HepG2 (cell line): ENCODE measurements at regions not wholly inside any gene's neighbourhood (a gene's known extent, or its start where the extent isn't known, plus 50 kb on each side); places are given as distances from the start of the nearest gene placed in this dataset.

ENCODE experiments used
- ATAC-seq: fragments of 200-7000 bp; cut with Tn5 transposase; 3 replicates; pipeline ENCODE4 v1.9.1; 2020; ENCODE audit warnings: mild to moderate bottlenecking, moderate library complexity
- BruUV-seq: library from RNA; stranded (reverse); fragments of 400-500 nt; replicated peaks from 2 replicates; lab custom pipeline; 2021; lab: Mats Ljungman, UMichigan
- CTCF ChIA-PET: fragments of 300-600 bp; formaldehyde crosslinking; extraction: SDS; loops from one replicate; lab custom pipeline; 2021; ENCODE audit warnings: low total read pairs, inconsistent platforms, low intra/inter-chr PET ratio; lab: Yijun Ruan, JAX
- POLR2A ChIA-PET: fragments of 350-600 bp; sonication (Branson Sonifier 250); formaldehyde crosslinking; loops from one replicate; lab custom pipeline; 2020; ENCODE audit warnings: antibody characterized with exemption, inconsistent platforms; lab: Yijun Ruan, JAX
- DNase-seq: peaks from one replicate; pipeline ENCODE4 v3.0.0-alpha.2; 2015; ENCODE audit warnings: low spot score
- FAIRE-seq: peaks from 3 replicates; lab custom pipeline; 2011; peaks lifted over from hg19 to GRCh38; lab: Jason Lieb, UNC
- H2AFZ ChIP-seq: one replicate; pipeline ENCODE4 v1.6.1; 2011; ENCODE audit warnings: low read length, inconsistent platforms
- H3K27ac ChIP-seq: fragments of 300-600 bp; 3 replicates; pipeline ENCODE4 v1.8.0; 2011; ENCODE audit warnings: mixed run types, mild to moderate bottlenecking, mixed read lengths, low read length, inconsistent platforms; ENCODE audit not compliant: insufficient read depth; ENCODE audit errors: extremely low read length
- H3K27me3 ChIP-seq, 2 experiments: fragments of 200-600 bp in 1 of 2; 2 replicates in 1 of 2; 3 replicates in 1 of 2; pipeline versions ENCODE4 v1.6.0 to v1.8.0; 2011; ENCODE audit warnings: low read length in 2 of 2, mild to moderate bottlenecking in 2 of 2, moderate library complexity in 2 of 2, inconsistent platforms in 1 of 2; ENCODE audit not compliant: insufficient read depth in 2 of 2, control insufficient read depth in 1 of 2
- H3K36me3 ChIP-seq, 2 experiments: fragments of 200-600 bp in 1 of 2; replicated peaks in 1 of 2; 2 replicates in 1 of 2; 3 replicates in 1 of 2; pipeline versions ENCODE4 v1.5.1 to v1.8.0; 2011; ENCODE audit warnings: low read length in 2 of 2, inconsistent platforms in 1 of 2; ENCODE audit not compliant: insufficient read depth in 2 of 2, control insufficient read depth in 1 of 2
- H3K4me1 ChIP-seq: 2 replicates; pipeline ENCODE4 v1.5.1; 2012; ENCODE audit warnings: low read length, inconsistent platforms; ENCODE audit not compliant: insufficient read depth
- H3K4me2 ChIP-seq: 2 replicates; pipeline ENCODE4 v1.6.0; 2011; ENCODE audit warnings: low read depth, low read length, inconsistent platforms
- H3K4me3 ChIP-seq, 3 experiments: fragments of 200-600 bp in 1 of 3; sonication (generic), shearing (Covaris generic) in 1 of 3; replicated peaks in 1 of 3; 2 replicates each; pipeline ENCODE4 v1.5.1; 2011 to 2016; ENCODE audit warnings: low read length in 3 of 3, inconsistent platforms in 2 of 3, low read depth in 2 of 3, mild to moderate bottlenecking in 2 of 3, control low read depth in 1 of 3, mixed read lengths in 1 of 3; ENCODE audit not compliant: insufficient read depth in 1 of 3
- H3K79me2 ChIP-seq: one replicate; pipeline ENCODE4 v1.6.1; 2011; ENCODE audit warnings: low read length, inconsistent platforms; ENCODE audit not compliant: insufficient read depth
- H3K9ac ChIP-seq: 2 replicates; pipeline ENCODE4 v1.6.0; 2011; ENCODE audit warnings: mild to moderate bottlenecking, low read depth, low read length, inconsistent platforms; ENCODE audit not compliant: insufficient read depth
- H3K9me3 ChIP-seq: 2 replicates; pipeline ENCODE4 v1.5.1; 2012; ENCODE audit warnings: mild to moderate bottlenecking, low read length
- H4K20me1 ChIP-seq: 2 replicates; pipeline ENCODE4 v1.6.0; 2011; ENCODE audit warnings: inconsistent platforms, mild to moderate bottlenecking, low read length, moderate library complexity; ENCODE audit not compliant: insufficient read depth
- DPF2 ChIP-seq: sonication (generic); formaldehyde crosslinking; IDR thresholded peaks from 2 replicates; pipeline ENCODE4 v1.4.0; 2020; ENCODE audit warnings: mild to moderate bottlenecking, low read depth, missing genetic modification reagents, borderline replicate concordance
- ERF ChIP-seq: IDR thresholded peaks from 2 replicates; pipeline ENCODE4 v1.6.1; 2018; ENCODE audit warnings: missing biosample characterization, missing genetic modification reagents
- HNF4A ChIP-seq: sonication (generic); formaldehyde crosslinking; IDR thresholded peaks from 2 replicates; pipeline ENCODE4 v1.4.0; 2020; ENCODE audit warnings: missing genetic modification reagents
- ISX ChIP-seq: sonication (generic); formaldehyde crosslinking; conservative IDR thresholded peaks from 2 replicates; pipeline ENCODE4 v1.5.0; 2020; ENCODE audit warnings: missing genetic modification reagents
- MED1 ChIP-seq: sonication (generic); formaldehyde crosslinking; IDR thresholded peaks from 2 replicates; pipeline ENCODE4 v1.4.0; 2020; ENCODE audit warnings: missing genetic modification reagents
- MEF2D ChIP-seq: sonication (generic); formaldehyde crosslinking; IDR thresholded peaks from 2 replicates; pipeline ENCODE4 v1.5.1; 2020; ENCODE audit warnings: mild to moderate bottlenecking, missing genetic modification reagents
- POLR2G ChIP-seq: fragments of 200-400 bp; formaldehyde crosslinking; IDR thresholded peaks from 2 replicates; pipeline ENCODE4 v1.6.1; 2018; ENCODE audit warnings: mild to moderate bottlenecking, low read depth, low read length, moderate library complexity
- SPEN ChIP-seq: sonication (generic); formaldehyde crosslinking; IDR thresholded peaks from 2 replicates; pipeline ENCODE4 v1.5.1; 2020; ENCODE audit warnings: low read depth, mild to moderate bottlenecking, missing genetic modification reagents
- TBX2 ChIP-seq: sonication (generic); formaldehyde crosslinking; IDR thresholded peaks from 2 replicates; pipeline ENCODE4 v1.5.0; 2020; ENCODE audit warnings: missing genetic modification reagents, mild to moderate bottlenecking, borderline replicate concordance
- TCF12 ChIP-seq, 2 experiments: fragments of 450-650 bp in 1 of 2; sonication (generic) in 1 of 2; formaldehyde crosslinking in 1 of 2; IDR thresholded peaks; 2 replicates each; pipeline versions ENCODE4 v1.6.1 to v1.8.0; 2017 to 2022; ENCODE audit warnings: antibody characterized with exemption in 1 of 2, mild to moderate bottlenecking in 1 of 2, missing genetic modification reagents in 1 of 2, moderate library complexity in 1 of 2
- TMF1 ChIP-seq: sonication (generic); formaldehyde crosslinking; IDR thresholded peaks from 2 replicates; pipeline ENCODE4 v1.8.1; 2022; ENCODE audit warnings: low read depth, missing genetic modification reagents
- TRIM24 ChIP-seq: sonication (generic); formaldehyde crosslinking; IDR thresholded peaks from 2 replicates; pipeline ENCODE4 v1.8.0; 2022; ENCODE audit warnings: mild to moderate bottlenecking, missing genetic modification reagents
- ZFX ChIP-seq: sonication (generic); formaldehyde crosslinking; IDR thresholded peaks from 2 replicates; pipeline ENCODE4 v1.4.0; 2020; ENCODE audit warnings: mild to moderate bottlenecking, low read depth, missing genetic modification reagents, moderate library complexity
- ZMYM3 ChIP-seq: sonication (generic); formaldehyde crosslinking; IDR thresholded peaks from 2 replicates; pipeline ENCODE4 v1.5.1; 2020; ENCODE audit warnings: mild to moderate bottlenecking, missing genetic modification reagents
- WGBS: methylation state at CpG from one replicate; pipeline ENCODE4 v1.1.6; 2017; ENCODE audit warnings: low lambda C conversion rate; 5-methylcytosine and 5-hydroxymethylcytosine counted together
- in situ Hi-C: cut with HindIII; loops from 2 replicates; pipeline ENCODE4 v1.10.0; 2017; ENCODE audit warnings: low pct_unique_long_range_greater_than_20kb; ENCODE audit not compliant: extremely low pct_ligation_motif_present
- intact Hi-C: fragments of 100-400 bp; cut with micrococcal nuclease; formaldehyde crosslinking; loops from one replicate; pipeline ENCODE4 v1.10.0; 2022; ENCODE audit not compliant: unreplicated experiment

DNA sequence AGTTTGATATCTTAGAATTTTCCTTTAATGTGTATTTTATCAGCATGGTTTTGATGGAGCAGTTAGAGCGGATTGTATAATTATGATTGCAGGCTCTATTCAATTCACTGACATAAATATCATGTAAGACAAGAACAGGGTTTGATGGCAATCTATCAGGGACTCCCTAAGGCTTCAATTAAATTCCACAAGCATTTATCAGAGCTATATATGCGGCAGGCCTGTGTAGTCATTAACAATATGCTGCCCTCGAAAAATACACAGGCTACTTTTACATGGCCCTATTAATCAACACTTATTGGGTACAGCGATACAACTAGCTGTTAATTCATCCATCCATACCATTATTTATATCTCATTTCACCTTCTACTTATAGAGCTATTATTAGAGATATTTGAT lies 358.1 kb upstream of the TPK1 start:
- CTCF ChIA-PET, result no interaction called here
- DNase-seq (no peak), FAIRE-seq (no peak), ATAC-seq (no peak)
- H3K4me1 ChIP-seq, result no peaks in the 10 kb centered on the region
- H3K27me3 ChIP-seq, result no peaks in the 10 kb centered on the region
- intact Hi-C loops, result no loop called here
- no peak overlapping the region for H2AFZ ChIP-seq
- no peak overlapping the region for H3K9ac ChIP-seq
- under 1% methylated on average over 4 of the region's 4 CpGs for WGBS
- POLR2A ChIA-PET, result no interaction called here
- no peaks in the 10 kb centered on the region for H3K36me3 ChIP-seq
- H3K9me3 ChIP-seq, result peaks cover 72% of the 10 kb centered on the region
- no TSS peak for BruUV-seq
- H3K4me2 ChIP-seq, result no peak overlapping the region
- TF ChIP-seq POLR2G, result no peak
- TF ChIP-seq TRIM24 (CRISPR knock-in tag), result no peak
- no peak for TF ChIP-seq ISX (CRISPR knock-in tag)
- no peak for TF ChIP-seq ERF (CRISPR knock-in tag)
- TF ChIP-seq TCF12 (IDR thresholded peaks at IDR 0.05), result no peak
- TF ChIP-seq TCF12 (CRISPR knock-in tag; IDR thresholded peaks at IDR 0.05), result no peak
- TF ChIP-seq MED1 (CRISPR knock-in tag), result no peak
- no peak for TF ChIP-seq HNF4A
- no peak for TF ChIP-seq SPEN (CRISPR knock-in tag)
- TF ChIP-seq MEF2D (CRISPR knock-in tag), result no peak
- TF ChIP-seq ZMYM3 (CRISPR knock-in tag), result no peak
- no peak for TF ChIP-seq DPF2
- no peak for TF ChIP-seq TMF1
- no peak for TF ChIP-seq TBX2 (CRISPR knock-in tag)
- TF ChIP-seq ZFX (CRISPR knock-in tag), result no peak
- H3K27ac ChIP-seq, result no peak overlapping the region
- no peaks in the 10 kb centered on the region for H3K79me2 ChIP-seq
- in situ Hi-C loops, result no loop called here
- no peaks in the 10 kb centered on the region for H4K20me1 ChIP-seq
- H3K4me3 ChIP-seq, result no peak overlapping the region
